GM12878 (cell line): ENCODE measurements at regions not wholly inside any gene's neighbourhood (a gene's known extent, or its start where the extent isn't known, plus 50 kb on each side); places are given as distances from the start of the nearest gene placed in this dataset.

ENCODE experiments used
- ATAC-seq: fragments of 200-7000 bp; cut with Tn5 transposase; 3 replicates; pipeline ENCODE4 v1.9.1; 2020; ENCODE audit warnings: mild to moderate bottlenecking, moderate library complexity
- BruUV-seq: library from RNA; stranded (reverse); fragments of 400-500 nt; replicated peaks from 2 replicates; lab custom pipeline; 2021; lab: Mats Ljungman, UMichigan
- CTCF ChIA-PET: fragments of 300-600 bp; sonication (Branson Sonifier 250); formaldehyde crosslinking; extraction: SDS; loops from one replicate; lab custom pipeline; 2021; ENCODE audit warnings: inconsistent platforms; lab: Yijun Ruan, JAX
- POLR2A ChIA-PET: fragments of 350-600 bp; formaldehyde crosslinking; extraction: SDS; loops from one replicate; lab custom pipeline; 2021; ENCODE audit warnings: inconsistent platforms; lab: Charles Lee
- RAD21 ChIA-PET: fragments of 300-600 bp; sonication (Branson Sonifier 250); formaldehyde crosslinking; loops from one replicate; lab custom pipeline; 2023; ENCODE audit warnings: antibody characterized with exemption; ENCODE audit not compliant: unreplicated experiment; lab: Charles Lee
- SMC1A ChIA-PET: fragments of 300-600 bp; sonication (Branson Sonifier 250); formaldehyde crosslinking; loops from one replicate; lab custom pipeline; 2023; ENCODE audit not compliant: unreplicated experiment, uncharacterized antibody; lab: Charles Lee
- DNase-seq: peaks from one replicate; pipeline ENCODE4 v3.0.0-alpha.2; 2011; ENCODE audit warnings: low read depth, low spot score
- FAIRE-seq: peaks from 3 replicates; lab custom pipeline; 2011; peaks lifted over from hg19 to GRCh38; lab: Jason Lieb, UNC
- H2AFZ ChIP-seq: 2 replicates; pipeline ENCODE4 v1.6.0; 2011; ENCODE audit warnings: low read depth, low read length, control low read depth; ENCODE audit not compliant: control insufficient read depth
- H3K27ac ChIP-seq: 2 replicates; pipeline ENCODE4 v1.5.1; 2011; ENCODE audit warnings: control low read depth; ENCODE audit not compliant: control insufficient read depth, insufficient read depth
- H3K27me3 ChIP-seq, 2 experiments: replicated peaks in 1 of 2; 2 replicates each; pipeline versions ENCODE4 v1.6.0 to v1.6.1; 2011; ENCODE audit warnings: low read length in 1 of 2; ENCODE audit not compliant: control insufficient read depth in 2 of 2, insufficient read depth in 2 of 2
- H3K36me3 ChIP-seq, 2 experiments: 2 replicates each; pipeline ENCODE4 v1.5.1; 2011; ENCODE audit warnings: low read length in 1 of 2; ENCODE audit not compliant: control insufficient read depth in 2 of 2, insufficient read depth in 2 of 2
- H3K4me1 ChIP-seq: 2 replicates; pipeline ENCODE4 v1.6.1; 2011; ENCODE audit warnings: mild to moderate bottlenecking, low read length, moderate library complexity, mixed read lengths; ENCODE audit not compliant: control insufficient read depth, insufficient read depth
- H3K4me2 ChIP-seq: 2 replicates; pipeline ENCODE4 v1.6.0; 2011; ENCODE audit warnings: control low read depth; ENCODE audit not compliant: control insufficient read depth, insufficient read depth
- H3K4me3 ChIP-seq: fragments of 200-600 bp; sonication (generic); 2 replicates; pipeline ENCODE4 v1.5.1; 2016
- H3K79me2 ChIP-seq: 2 replicates; pipeline ENCODE4 v1.6.0; 2011; ENCODE audit warnings: low read length; ENCODE audit not compliant: control insufficient read depth, insufficient read depth
- H3K9ac ChIP-seq: 2 replicates; pipeline ENCODE4 v1.8.0; 2011; ENCODE audit warnings: low read length, control low read depth, mixed read lengths; ENCODE audit not compliant: control insufficient read depth, insufficient read depth
- H3K9me3 ChIP-seq: replicated peaks from 3 replicates; pipeline ENCODE4 v1.5.1; 2011; ENCODE audit warnings: mild to moderate bottlenecking, low read length; ENCODE audit not compliant: control insufficient read depth, insufficient read depth
- H4K20me1 ChIP-seq: 2 replicates; pipeline ENCODE4 v1.6.0; 2011; ENCODE audit not compliant: control insufficient read depth, insufficient read depth
- SPI1 ChIP-seq: IDR thresholded peaks from 2 replicates; pipeline ENCODE4 v1.6.1; 2011; ENCODE audit warnings: low read depth, mild to moderate bottlenecking, low read length, moderate library complexity, borderline replicate concordance; ENCODE audit not compliant: insufficient read depth
- WGBS: methylation state at CpG from one replicate; pipeline ENCODE4 v1.1.6; 2016; ENCODE audit warnings: low lambda C conversion rate; ENCODE audit not compliant: insufficient replicate concordance, insufficient coverage; ENCODE audit errors: missing lambda C conversion rate; 5-methylcytosine and 5-hydroxymethylcytosine counted together
- in situ Hi-C: fragments of 300-500 bp; cut with MboI; formaldehyde crosslinking; loops from 9 replicates; pipeline ENCODE4 v1.14.3; 2018; ENCODE audit warnings: mixed read lengths
- intact Hi-C: fragments of 100-400 bp; cut with micrococcal nuclease; formaldehyde crosslinking; loops from one replicate; pipeline ENCODE4 v1.14.2; 2022; ENCODE audit not compliant: unreplicated experiment
- TF ChIP-seq, protein P1 (sequence below): IDR thresholded peaks from 2 replicates; pipeline ENCODE4 v1.6.1; 2012; ENCODE audit warnings: improper control_type of control experiment, low read depth, low read length; ENCODE audit not compliant: insufficient replicate concordance

DNA sequence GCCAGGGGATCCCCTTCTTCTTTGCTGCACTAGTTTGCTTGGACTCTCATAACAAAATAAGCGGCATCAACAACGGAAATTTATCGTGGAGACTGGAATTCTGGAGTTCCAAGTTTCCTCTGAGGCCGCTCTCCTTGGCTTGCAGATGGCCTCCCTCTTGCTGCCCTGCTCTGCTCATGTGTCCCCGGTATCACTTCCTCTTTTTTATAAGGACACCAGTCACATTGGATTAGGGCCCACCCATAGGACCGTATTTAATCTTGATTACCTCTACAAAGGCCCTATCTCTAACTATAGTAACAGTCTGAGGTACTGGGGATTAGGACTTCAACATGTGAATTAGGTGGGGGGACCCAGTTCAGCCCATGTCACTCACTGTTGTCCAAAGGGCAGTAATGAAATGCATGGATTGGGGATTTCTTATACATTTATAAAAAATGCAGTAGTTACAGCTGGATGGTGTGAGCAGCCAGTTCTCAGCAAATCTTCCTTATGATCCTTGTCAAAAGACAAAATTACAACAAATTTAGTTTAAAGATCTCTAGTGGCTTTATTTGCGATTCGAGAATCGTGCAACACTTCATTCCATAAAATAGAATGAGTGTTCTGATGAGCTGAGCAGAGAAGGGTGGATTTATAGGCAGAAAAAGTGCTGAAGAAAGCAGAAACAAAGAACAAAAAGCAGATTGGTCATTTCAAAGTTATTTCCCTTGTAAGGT, 59.3 kb upstream of the AKAP12 start:
- in situ Hi-C loops: no loop called here
- DNase-seq (no peak), FAIRE-seq (no peak), ATAC-seq (no peak)
- ChIA-PET CTCF (interaction anchor here (1.1 kb wide), 1 partner anchor 13 kb away, joined by 3 read pairs; no protein-coding TSS in a partner anchor), POLR2A (interaction anchor here (0.6 kb wide), 1 partner anchor 783 kb away, joined by 3 read pairs; no protein-coding TSS in a partner anchor), RAD21 (no interaction called here), SMC1A (interaction anchor here (0.6 to 0.7 kb wide), 2 partner anchors 114 to 268 kb away, joined by 3 read pairs; no protein-coding TSS in a partner anchor)
- peak; percentile 74; the same call in 1 of the 2 replicates for TF ChIP-seq SPI1
- TF ChIP-seq, protein P1, sequence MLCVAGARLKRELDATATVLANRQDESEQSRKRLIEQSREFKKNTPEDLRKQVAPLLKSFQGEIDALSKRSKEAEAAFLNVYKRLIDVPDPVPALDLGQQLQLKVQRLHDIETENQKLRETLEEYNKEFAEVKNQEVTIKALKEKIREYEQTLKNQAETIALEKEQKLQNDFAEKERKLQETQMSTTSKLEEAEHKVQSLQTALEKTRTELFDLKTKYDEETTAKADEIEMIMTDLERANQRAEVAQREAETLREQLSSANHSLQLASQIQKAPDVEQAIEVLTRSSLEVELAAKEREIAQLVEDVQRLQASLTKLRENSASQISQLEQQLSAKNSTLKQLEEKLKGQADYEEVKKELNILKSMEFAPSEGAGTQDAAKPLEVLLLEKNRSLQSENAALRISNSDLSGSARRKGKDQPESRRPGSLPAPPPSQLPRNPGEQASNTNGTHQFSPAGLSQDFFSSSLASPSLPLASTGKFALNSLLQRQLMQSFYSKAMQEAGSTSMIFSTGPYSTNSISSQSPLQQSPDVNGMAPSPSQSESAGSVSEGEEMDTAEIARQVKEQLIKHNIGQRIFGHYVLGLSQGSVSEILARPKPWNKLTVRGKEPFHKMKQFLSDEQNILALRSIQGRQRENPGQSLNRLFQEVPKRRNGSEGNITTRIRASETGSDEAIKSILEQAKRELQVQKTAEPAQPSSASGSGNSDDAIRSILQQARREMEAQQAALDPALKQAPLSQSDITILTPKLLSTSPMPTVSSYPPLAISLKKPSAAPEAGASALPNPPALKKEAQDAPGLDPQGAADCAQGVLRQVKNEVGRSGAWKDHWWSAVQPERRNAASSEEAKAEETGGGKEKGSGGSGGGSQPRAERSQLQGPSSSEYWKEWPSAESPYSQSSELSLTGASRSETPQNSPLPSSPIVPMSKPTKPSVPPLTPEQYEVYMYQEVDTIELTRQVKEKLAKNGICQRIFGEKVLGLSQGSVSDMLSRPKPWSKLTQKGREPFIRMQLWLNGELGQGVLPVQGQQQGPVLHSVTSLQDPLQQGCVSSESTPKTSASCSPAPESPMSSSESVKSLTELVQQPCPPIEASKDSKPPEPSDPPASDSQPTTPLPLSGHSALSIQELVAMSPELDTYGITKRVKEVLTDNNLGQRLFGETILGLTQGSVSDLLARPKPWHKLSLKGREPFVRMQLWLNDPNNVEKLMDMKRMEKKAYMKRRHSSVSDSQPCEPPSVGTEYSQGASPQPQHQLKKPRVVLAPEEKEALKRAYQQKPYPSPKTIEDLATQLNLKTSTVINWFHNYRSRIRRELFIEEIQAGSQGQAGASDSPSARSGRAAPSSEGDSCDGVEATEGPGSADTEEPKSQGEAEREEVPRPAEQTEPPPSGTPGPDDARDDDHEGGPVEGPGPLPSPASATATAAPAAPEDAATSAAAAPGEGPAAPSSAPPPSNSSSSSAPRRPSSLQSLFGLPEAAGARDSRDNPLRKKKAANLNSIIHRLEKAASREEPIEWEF: no peak
- Histone ChIP-seq H3K4me2 (no peak overlapping the region), H3K4me3 (no peak overlapping the region), H3K27ac (no peak overlapping the region), H3K79me2 (no peaks in the 10 kb centered on the region), H2AFZ (no peak overlapping the region), H3K9ac (no peak overlapping the region), H3K4me1 (no peaks in the 10 kb centered on the region), H4K20me1 (no peaks in the 10 kb centered on the region), H3K27me3 (peaks cover 1 to 4% of the 10 kb centered on the region in 2 experiments), H3K36me3 (no peaks in the 10 kb centered on the region), H3K9me3 (no peaks in the 10 kb centered on the region)
- intact Hi-C loops: no loop called here
- BruUV-seq: no TSS peak
- WGBS: 47% methylated on average over 9 of the region's 9 CpGs
